OCI-LY3 (cell line): ENCODE measurements at regions not wholly inside any gene's neighbourhood (a gene's known extent, or its start where the extent isn't known, plus 50 kb on each side); places are given as distances from the start of the nearest gene placed in this dataset.

Source experiments
- H2AFZ ChIP-seq: fragments of 200-600, 300-600 bp; shearing (Covaris generic); 2 replicates; pipeline ENCODE4 v1.6.0; 2014; ENCODE audit warnings: antibody characterized with exemption, low read depth, low read length
- H3K27ac ChIP-seq: fragments of 200-600, 300-600 bp; sonication (generic); 2 replicates; pipeline ENCODE4 v1.5.1; 2014; ENCODE audit warnings: mild to moderate bottlenecking, low read length, moderate library complexity, mixed read lengths
- H3K27me3 ChIP-seq: fragments of 200-600, 300-600 bp; sonication (generic); 2 replicates; pipeline ENCODE4 v1.6.1; 2014; ENCODE audit warnings: low read depth, low read length, mixed read lengths
- H3K36me3 ChIP-seq: fragments of 200-600, 300-600 bp; sonication (generic); replicated peaks from 2 replicates; pipeline ENCODE3; 2014; ENCODE audit warnings: low read depth, low read length, mixed read lengths
- H3K4me1 ChIP-seq: fragments of 300-600, 200-600 bp; sonication (generic); 2 replicates; pipeline ENCODE4 v1.6.1; 2014; ENCODE audit warnings: low read length, mixed read lengths
- H3K4me2 ChIP-seq: fragments of 200-600, 300-600 bp; sonication (generic); 2 replicates; pipeline ENCODE4 v1.6.1; 2014; ENCODE audit warnings: low read length, mixed read lengths
- H3K4me3 ChIP-seq: fragments of 300-600, 200-600 bp; sonication (generic); 2 replicates; pipeline ENCODE4 v1.5.1; 2014; ENCODE audit warnings: antibody characterized with exemption, mild to moderate bottlenecking, low read length, moderate library complexity
- H3K79me2 ChIP-seq: fragments of 300-600, 200-600 bp; shearing (Covaris generic); 2 replicates; pipeline ENCODE4 v1.6.1; 2014; ENCODE audit warnings: mild to moderate bottlenecking, low read length, mixed read lengths
- H3K9ac ChIP-seq: fragments of 300-600, 200-600 bp; shearing (Covaris generic); 2 replicates; pipeline ENCODE4 v1.6.0; 2014; ENCODE audit warnings: mild to moderate bottlenecking, low read length, moderate library complexity
- H3K9me3 ChIP-seq: fragments of 200-600, 300-600 bp; shearing (Covaris generic); 2 replicates; pipeline ENCODE4 v1.6.1; 2014; ENCODE audit warnings: low read length, mixed read lengths; ENCODE audit not compliant: insufficient read depth
- H4K20me1 ChIP-seq: fragments of 200-600, 300-600 bp; sonication (generic); 2 replicates; pipeline ENCODE4 v1.6.1; 2016; ENCODE audit warnings: low read length, mixed read lengths; ENCODE audit not compliant: insufficient read depth
- EZH2phosphoT487 ChIP-seq: fragments of 200-600 bp; shearing (Covaris generic); IDR thresholded peaks from 2 replicates; pipeline ENCODE4 v1.6.1; 2018; ENCODE audit warnings: antibody characterized with exemption, mixed run types, low read depth
- TF ChIP-seq, protein P1 (sequence below): fragments of 200-600, 300-600 bp; sonication (generic); IDR thresholded peaks from 2 replicates; pipeline ENCODE4 v1.5.1; 2014; ENCODE audit warnings: antibody characterized with exemption, low read length, low read depth

DNA sequence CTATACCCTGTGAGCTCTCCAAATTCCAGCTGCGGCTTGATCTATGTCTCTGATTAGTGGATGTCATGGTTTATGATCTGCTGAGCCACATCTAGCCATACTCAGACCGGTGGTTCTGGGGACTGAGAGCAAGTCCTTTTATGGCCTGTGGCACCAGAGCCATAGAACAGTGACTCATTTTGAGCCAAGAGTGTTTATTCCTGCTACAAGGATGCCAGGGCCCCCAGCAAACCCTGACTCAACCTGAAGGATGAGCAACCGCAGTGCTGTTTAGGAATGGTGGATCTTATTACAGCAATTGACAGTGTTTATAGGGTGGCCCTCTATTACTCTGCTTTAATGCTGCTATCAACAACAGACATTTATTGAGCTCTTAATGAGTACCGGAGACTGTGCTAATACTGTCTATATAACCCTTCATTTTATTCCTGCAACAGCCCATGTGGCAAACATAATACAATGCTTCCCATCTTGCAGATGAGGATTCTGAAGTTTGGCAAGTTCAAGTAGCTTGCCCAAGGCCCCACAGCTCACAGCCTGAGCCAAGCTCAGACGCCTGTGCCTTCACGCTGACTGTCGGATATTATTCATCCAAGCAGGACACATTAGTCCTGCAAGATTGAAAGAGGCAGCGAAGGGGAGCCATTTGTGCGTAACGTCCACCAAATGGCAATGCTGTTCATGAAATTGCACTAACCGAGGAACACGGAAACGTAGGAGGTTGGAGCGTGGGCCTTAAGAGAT is 273.6 kb upstream of the PWP1 start:
- H3K4me1 ChIP-seq: no peaks in the 10 kb centered on the region
- no peaks in the 10 kb centered on the region for H3K79me2 ChIP-seq
- H3K27ac ChIP-seq: no peak overlapping the region
- no peaks in the 10 kb centered on the region for H3K36me3 ChIP-seq
- H4K20me1 ChIP-seq: no peaks in the 10 kb centered on the region
- no peak overlapping the region for H3K4me3 ChIP-seq
- no peak overlapping the region for H3K9ac ChIP-seq
- H3K27me3 ChIP-seq: peaks cover 9% of the 10 kb centered on the region
- H2AFZ ChIP-seq: no peak overlapping the region
- H3K9me3 ChIP-seq: no peaks in the 10 kb centered on the region
- H3K4me2 ChIP-seq: no peak overlapping the region
- TF ChIP-seq EZH2phosphoT487: no peak
- TF ChIP-seq, protein P1, sequence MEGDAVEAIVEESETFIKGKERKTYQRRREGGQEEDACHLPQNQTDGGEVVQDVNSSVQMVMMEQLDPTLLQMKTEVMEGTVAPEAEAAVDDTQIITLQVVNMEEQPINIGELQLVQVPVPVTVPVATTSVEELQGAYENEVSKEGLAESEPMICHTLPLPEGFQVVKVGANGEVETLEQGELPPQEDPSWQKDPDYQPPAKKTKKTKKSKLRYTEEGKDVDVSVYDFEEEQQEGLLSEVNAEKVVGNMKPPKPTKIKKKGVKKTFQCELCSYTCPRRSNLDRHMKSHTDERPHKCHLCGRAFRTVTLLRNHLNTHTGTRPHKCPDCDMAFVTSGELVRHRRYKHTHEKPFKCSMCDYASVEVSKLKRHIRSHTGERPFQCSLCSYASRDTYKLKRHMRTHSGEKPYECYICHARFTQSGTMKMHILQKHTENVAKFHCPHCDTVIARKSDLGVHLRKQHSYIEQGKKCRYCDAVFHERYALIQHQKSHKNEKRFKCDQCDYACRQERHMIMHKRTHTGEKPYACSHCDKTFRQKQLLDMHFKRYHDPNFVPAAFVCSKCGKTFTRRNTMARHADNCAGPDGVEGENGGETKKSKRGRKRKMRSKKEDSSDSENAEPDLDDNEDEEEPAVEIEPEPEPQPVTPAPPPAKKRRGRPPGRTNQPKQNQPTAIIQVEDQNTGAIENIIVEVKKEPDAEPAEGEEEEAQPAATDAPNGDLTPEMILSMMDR: no peak

DNA sequence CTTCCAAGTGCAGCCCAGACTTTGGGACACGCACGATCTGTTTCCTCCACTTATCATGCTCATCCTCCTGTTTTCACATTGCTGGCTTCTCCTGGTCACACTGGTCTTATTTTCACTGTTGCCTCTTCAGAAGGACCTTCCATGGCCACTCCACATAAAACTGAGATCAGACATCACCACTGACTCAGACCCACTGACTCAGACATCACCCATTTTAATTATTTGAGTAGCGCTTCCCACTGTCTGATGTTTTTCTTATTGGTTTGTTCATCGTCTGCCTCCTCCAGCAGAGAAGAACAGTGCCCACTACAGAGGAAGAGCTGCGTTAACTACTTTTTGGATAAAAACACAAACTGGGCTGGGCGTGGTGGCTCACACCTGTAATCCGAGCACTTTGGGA is 270.5 kb upstream of the PWP1 start:
- TF ChIP-seq EZH2phosphoT487: no peak
- TF ChIP-seq, protein P1: no peak
- no peaks in the 10 kb centered on the region for H3K36me3 ChIP-seq
- H3K9ac ChIP-seq: no peak overlapping the region
- no peak overlapping the region for H3K27ac ChIP-seq
- H3K4me1 ChIP-seq: no peaks in the 10 kb centered on the region
- H2AFZ ChIP-seq: no peak overlapping the region
- H3K4me3 ChIP-seq: no peak overlapping the region
- no peaks in the 10 kb centered on the region for H3K9me3 ChIP-seq
- H3K79me2 ChIP-seq: no peaks in the 10 kb centered on the region
- H3K27me3 ChIP-seq: peaks cover 8% of the 10 kb centered on the region; the same call in 1 of the 2 replicates
- no peak overlapping the region for H3K4me2 ChIP-seq
- no peaks in the 10 kb centered on the region for H4K20me1 ChIP-seq

DNA sequence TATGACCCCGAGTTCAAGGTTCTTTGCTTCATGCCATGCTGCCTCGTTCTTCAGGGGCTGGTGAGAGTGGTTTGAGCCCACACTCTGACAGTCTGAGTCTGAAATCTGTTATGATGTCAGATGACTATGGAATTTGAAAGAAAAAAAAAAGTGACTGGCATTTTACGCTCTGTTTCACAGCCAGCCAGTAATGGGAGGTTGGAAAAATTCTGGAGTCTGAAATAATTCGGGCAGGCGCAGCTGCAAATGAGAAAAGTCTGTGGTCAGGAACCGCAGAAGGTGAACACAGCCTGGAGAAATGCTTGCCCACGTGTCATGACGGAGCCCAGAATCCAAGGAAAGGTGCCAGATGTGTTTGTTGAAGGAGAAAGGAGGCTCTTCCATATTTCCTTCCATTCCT is 269.8 kb upstream of the PWP1 start:
- H4K20me1 ChIP-seq: no peaks in the 10 kb centered on the region
- H3K36me3 ChIP-seq: no peaks in the 10 kb centered on the region
- no peak overlapping the region for H2AFZ ChIP-seq
- H3K27me3 ChIP-seq: 0 out of 2 replicates have a peak, but pooled peaks cover 2% of the 10 kb centered on the region
- no peak overlapping the region for H3K27ac ChIP-seq
- no peaks in the 10 kb centered on the region for H3K9me3 ChIP-seq
- no peaks in the 10 kb centered on the region for H3K4me1 ChIP-seq
- no peak overlapping the region for H3K4me3 ChIP-seq
- no peak overlapping the region for H3K9ac ChIP-seq
- H3K79me2 ChIP-seq: no peaks in the 10 kb centered on the region
- no peak for TF ChIP-seq EZH2phosphoT487
- TF ChIP-seq, protein P1: no peak
- H3K4me2 ChIP-seq: no peak overlapping the region

DNA sequence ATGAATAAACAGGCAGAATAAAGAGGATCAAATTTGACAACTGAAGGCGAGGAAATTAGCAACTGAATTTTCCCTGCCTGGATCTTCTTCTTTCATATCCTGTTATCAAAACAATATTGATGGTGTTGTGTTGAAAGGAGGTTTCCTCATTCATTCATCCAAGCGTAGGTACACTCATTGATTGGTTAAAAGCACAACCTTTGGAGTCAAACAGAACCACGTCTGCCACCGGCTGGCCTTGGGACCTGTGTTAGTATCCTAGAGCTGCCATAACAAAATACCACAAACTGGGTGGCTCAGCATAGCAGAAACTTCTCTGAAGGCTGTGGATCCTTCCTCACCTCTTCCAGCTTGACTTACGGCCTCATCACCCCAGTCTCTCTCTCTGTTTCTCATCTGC is 268.6 kb upstream of the PWP1 start:
- Histone ChIP-seq H3K9me3 (no peaks in the 10 kb centered on the region), H3K27ac (no peak overlapping the region), H3K36me3 (no peaks in the 10 kb centered on the region), H3K4me1 (no peaks in the 10 kb centered on the region), H3K4me3 (no peak overlapping the region), H3K79me2 (no peaks in the 10 kb centered on the region), H3K9ac (no peak overlapping the region), H2AFZ (no peak overlapping the region), H3K4me2 (no peak overlapping the region), H4K20me1 (no peaks in the 10 kb centered on the region), H3K27me3 (0 out of 2 replicates have a peak, but pooled peaks cover 2% of the 10 kb centered on the region)
- TF ChIP-seq EZH2phosphoT487: no peak
- TF ChIP-seq, protein P1: no peak
